A549 (cell line): ENCODE measurements at regions not wholly inside any gene's neighbourhood (a gene's known extent, or its start where the extent isn't known, plus 50 kb on each side); places are given as distances from the start of the nearest gene placed in this dataset.

Source experiments
- ATAC-seq, 2 experiments: fragments of 200-7000 bp in 1 of 2; fragments of >200 bp in 1 of 2; cut with Nextera tagmentation in 1 of 2; cut with Tn5 transposase in 1 of 2; 3 replicates each; pipeline versions ENCODE4 v1.8.0 to v1.9.1; 2018 to 2020; ENCODE audit warnings: mild to moderate bottlenecking in 1 of 2, moderate library complexity in 1 of 2
- CTCF ChIA-PET: fragments of 300-600 bp; sonication (Branson Sonifier 250); formaldehyde crosslinking; extraction: SDS; loops from one replicate; lab custom pipeline; 2021; ENCODE audit warnings: antibody characterized with exemption, inconsistent platforms; lab: Yijun Ruan, JAX
- POLR2A ChIA-PET: fragments of 350-600 bp; formaldehyde crosslinking; extraction: SDS; loops from one replicate; lab custom pipeline; 2021; ENCODE audit warnings: antibody characterized with exemption, inconsistent platforms; lab: Yijun Ruan, JAX
- DNase-seq, 2 experiments: peaks; one replicate each; pipeline versions ENCODE4 v3.0.0 to v3.0.0-alpha.2; 2011 to 2016; ENCODE audit warnings: low read depth in 1 of 2, low spot score in 1 of 2
- FAIRE-seq: peaks from 2 replicates; lab custom pipeline; 2011; peaks lifted over from hg19 to GRCh38; lab: Jason Lieb, UNC
- H3K27ac ChIP-seq, 2 experiments: fragments of >200 bp; sonication (Bioruptor Twin); formaldehyde crosslinking; 3 replicates each; pipeline ENCODE4 v1.5.1; 2016 to 2017
- H3K4me1 ChIP-seq: fragments of >200 bp; sonication (Bioruptor Twin); formaldehyde crosslinking; 3 replicates; pipeline ENCODE4 v1.6.1; 2016
- H3K4me2 ChIP-seq: fragments of >200 bp; sonication (Bioruptor Twin); formaldehyde crosslinking; 3 replicates; pipeline ENCODE4 v1.6.1; 2016
- H3K4me3 ChIP-seq: fragments of >200 bp; sonication (Bioruptor Twin); formaldehyde crosslinking; 3 replicates; pipeline ENCODE4 v1.5.1; 2016
- H3K9me3 ChIP-seq: fragments of >200 bp; sonication (Bioruptor Twin); formaldehyde crosslinking; 3 replicates; pipeline ENCODE4 v1.6.1; 2016
- ESRRA ChIP-seq: fragments of 150-350 bp; IDR thresholded peaks from 2 replicates; pipeline ENCODE4 v1.6.1; 2014; ENCODE audit warnings: mild to moderate bottlenecking, low read length, borderline replicate concordance
- FOXS1 ChIP-seq: fragments of 250-450 bp; sonication (Bioruptor Pico); IDR thresholded peaks from 2 replicates; pipeline ENCODE4 v1.5.0; 2020; ENCODE audit warnings: mild to moderate bottlenecking, moderate library complexity
- HES2 ChIP-seq: fragments of >200 bp; sonication (Bioruptor Twin); formaldehyde crosslinking; IDR thresholded peaks from 2 replicates; pipeline ENCODE4 v1.6.1; 2016
- HOXA7 ChIP-seq: fragments of 250-450 bp; sonication (Bioruptor Pico); IDR thresholded peaks from 2 replicates; pipeline ENCODE4 v1.5.0; 2020; ENCODE audit warnings: mild to moderate bottlenecking, moderate library complexity
- HOXB5 ChIP-seq: fragments of 250-450 bp; sonication (Bioruptor Pico); IDR thresholded peaks from 2 replicates; pipeline ENCODE4 v1.5.0; 2020; ENCODE audit warnings: mild to moderate bottlenecking, moderate library complexity
- KDM1A ChIP-seq: fragments of 200-600 bp; sonication (generic); IDR thresholded peaks from 2 replicates; pipeline ENCODE4 v1.6.1; 2016; ENCODE audit warnings: low read depth, mild to moderate bottlenecking
- MAZ ChIP-seq: fragments of 150-350 bp; IDR thresholded peaks from 2 replicates; pipeline ENCODE4 v1.6.1; 2014; ENCODE audit warnings: antibody characterized with exemption, low read depth, low read length, borderline replicate concordance
- MYC ChIP-seq: IDR thresholded peaks from 2 replicates; pipeline ENCODE4 v1.6.1; 2012; ENCODE audit warnings: mild to moderate bottlenecking, inconsistent platforms, low read length, improper control_type of control experiment, borderline replicate concordance
- NFE2L2 ChIP-seq: fragments of 150-350 bp; conservative IDR thresholded peaks from 2 replicates; pipeline ENCODE4 v1.6.1; 2014; ENCODE audit warnings: low read length
- RCOR1 ChIP-seq: fragments of 150-350 bp; IDR thresholded peaks from 2 replicates; pipeline ENCODE4 v1.6.1; 2014; ENCODE audit warnings: antibody characterized with exemption, low read length, low read depth
- SREBF2 ChIP-seq: fragments of 450-650 bp; IDR thresholded peaks from 2 replicates; pipeline ENCODE4 v1.6.1; 2014; ENCODE audit warnings: mild to moderate bottlenecking, moderate library complexity
- USF2 ChIP-seq: fragments of 450-650 bp; IDR thresholded peaks from 2 replicates; pipeline ENCODE4 v1.6.1; 2014; ENCODE audit warnings: antibody characterized with exemption
- whole genome bisulfite sequencing: methylation state at CpG from one replicate; pipeline ENCODE4 v1.1.6; 2017; ENCODE audit errors: missing lambda C conversion rate; 5-methylcytosine and 5-hydroxymethylcytosine counted together
- TF ChIP-seq, protein P1 (sequence below): fragments of 150-350 bp; IDR thresholded peaks from 2 replicates; pipeline ENCODE4 v1.6.1; 2014; ENCODE audit warnings: low read depth, mild to moderate bottlenecking, low read length
- TF ChIP-seq, protein P2 (sequence below): fragments of 250-450 bp; sonication (Bioruptor Pico); IDR thresholded peaks from 2 replicates; pipeline ENCODE4 v1.5.0; 2020; ENCODE audit warnings: low read depth, mild to moderate bottlenecking, moderate library complexity
- TF ChIP-seq, protein P3 (sequence below): IDR thresholded peaks from 2 replicates; pipeline ENCODE4 v1.6.1; 2012; ENCODE audit warnings: low read depth, borderline replicate concordance

DNA sequence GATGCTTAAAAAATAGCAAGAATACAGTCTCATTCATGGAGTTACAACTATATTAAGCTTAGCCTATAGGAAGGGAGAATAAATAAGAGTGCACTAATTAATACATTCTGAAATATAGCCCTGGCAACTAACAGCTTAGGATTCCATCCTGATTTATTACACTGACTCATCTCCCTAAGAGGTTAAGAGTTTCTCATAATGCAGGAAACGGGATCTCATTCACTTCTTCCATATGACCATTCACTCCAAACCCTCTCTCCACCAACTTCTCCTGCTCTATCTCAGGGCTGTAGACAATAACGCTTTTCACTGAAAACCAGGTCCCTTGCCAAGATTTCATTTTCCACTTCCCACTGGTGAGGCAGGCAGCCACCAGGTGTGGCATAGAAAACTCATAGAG lies 168.5 kb upstream of the PLD5 start (continued):
- TF ChIP-seq, protein P1, sequence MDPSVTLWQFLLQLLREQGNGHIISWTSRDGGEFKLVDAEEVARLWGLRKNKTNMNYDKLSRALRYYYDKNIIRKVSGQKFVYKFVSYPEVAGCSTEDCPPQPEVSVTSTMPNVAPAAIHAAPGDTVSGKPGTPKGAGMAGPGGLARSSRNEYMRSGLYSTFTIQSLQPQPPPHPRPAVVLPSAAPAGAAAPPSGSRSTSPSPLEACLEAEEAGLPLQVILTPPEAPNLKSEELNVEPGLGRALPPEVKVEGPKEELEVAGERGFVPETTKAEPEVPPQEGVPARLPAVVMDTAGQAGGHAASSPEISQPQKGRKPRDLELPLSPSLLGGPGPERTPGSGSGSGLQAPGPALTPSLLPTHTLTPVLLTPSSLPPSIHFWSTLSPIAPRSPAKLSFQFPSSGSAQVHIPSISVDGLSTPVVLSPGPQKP: no peak

- DNase-seq: no peak
- FAIRE-seq: no peak
- ChIA-PET POLR2A (no interaction called here), CTCF (interaction anchor here (0.6 kb wide), 1 partner anchor 122 kb away, joined by 3 read pairs; no protein-coding TSS in a partner anchor)
- peak in 1 of 2 experiments; percentile 43; a peak in 1 of 6 replicates for ATAC-seq
- peak overlapping the region; percentile 40; the same call in 1 of the 3 replicates for H3K4me2 ChIP-seq
- no peaks in the 10 kb centered on the region for H3K9me3 ChIP-seq
- no peaks in the 10 kb centered on the region for H3K4me1 ChIP-seq
- H3K4me3 ChIP-seq: no peak overlapping the region
- WGBS: 50% methylated on average over 2 of the region's 2 CpGs
- TF ChIP-seq RCOR1 (no peak), MAZ (no peak), NFE2L2 (no peak), FOXS1 (CRISPR knock-in tag) (no peak), HOXB5 (CRISPR knock-in tag) (no peak), HOXA7 (CRISPR knock-in tag) (no peak), USF2 (no peak), ESRRA (no peak), MYC (no peak)
- TF ChIP-seq, protein P2, sequence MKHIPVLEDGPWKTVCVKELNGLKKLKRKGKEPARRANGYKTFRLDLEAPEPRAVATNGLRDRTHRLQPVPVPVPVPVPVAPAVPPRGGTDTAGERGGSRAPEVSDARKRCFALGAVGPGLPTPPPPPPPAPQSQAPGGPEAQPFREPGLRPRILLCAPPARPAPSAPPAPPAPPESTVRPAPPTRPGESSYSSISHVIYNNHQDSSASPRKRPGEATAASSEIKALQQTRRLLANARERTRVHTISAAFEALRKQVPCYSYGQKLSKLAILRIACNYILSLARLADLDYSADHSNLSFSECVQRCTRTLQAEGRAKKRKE (CRISPR knock-in tag): no peak
- TF ChIP-seq, protein P1: no peak
- H3K27ac ChIP-seq: no peak overlapping the region
These were observed 167.1 kb upstream of the PLD5 start for GRCh38 chr1:242691610-242691945.

GRCh38 chr1:242690849-242691609 lies 166.5 kb upstream of the PLD5 start:
- DNase-seq (no peak), ATAC-seq (peak; percentile 19 to 54; a peak in 3 of 6 replicates), FAIRE-seq (no peak)
- no peaks in the 10 kb centered on the region for H3K9me3 ChIP-seq
- ChIA-PET POLR2A (no interaction called here), CTCF (interaction anchor here (0.6 kb wide), 1 partner anchor 122 kb away, joined by 3 read pairs; no protein-coding TSS in a partner anchor)
- peak overlapping the region; percentile 40; the same call in 2 of the 3 replicates for H3K4me2 ChIP-seq
- TF ChIP-seq HES2: no peak
- TF ChIP-seq RCOR1: no peak
- TF ChIP-seq SREBF2: no peak
- no peak for TF ChIP-seq HOXA7 (CRISPR knock-in tag)
- no peak for TF ChIP-seq KDM1A
- TF ChIP-seq, protein P3, sequence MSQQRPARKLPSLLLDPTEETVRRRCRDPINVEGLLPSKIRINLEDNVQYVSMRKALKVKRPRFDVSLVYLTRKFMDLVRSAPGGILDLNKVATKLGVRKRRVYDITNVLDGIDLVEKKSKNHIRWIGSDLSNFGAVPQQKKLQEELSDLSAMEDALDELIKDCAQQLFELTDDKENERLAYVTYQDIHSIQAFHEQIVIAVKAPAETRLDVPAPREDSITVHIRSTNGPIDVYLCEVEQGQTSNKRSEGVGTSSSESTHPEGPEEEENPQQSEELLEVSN: no peak
- no peak overlapping the region for H3K27ac ChIP-seq
- WGBS: 56% methylated on average over 6 of the region's 8 CpGs
- H3K4me1 ChIP-seq: no peaks in the 10 kb centered on the region
- H3K4me3 ChIP-seq: no peak overlapping the region
